ENCODE measurements at regions not wholly inside any gene's neighbourhood (a gene's known extent, or its start where the extent isn't known, plus 50 kb on each side); places are given as distances from the start of the nearest gene placed in this dataset.

GRCh38 chr10:128304271-128304670 lies 178.0 kb upstream of the MKI67 start:
- no peak for TF ChIP-seq CTCF (IDR thresholded peaks at IDR 0.05; ENCODE audit: low read depth, low read length)

GRCh38 chr10:128305601-128306345 lies 179.6 kb upstream of the MKI67 start:
- no peak for TF ChIP-seq CTCF (IDR thresholded peaks at IDR 0.05; ENCODE audit: low read depth, low read length)
- DNase-seq (ENCODE audit: extremely low read depth, low read depth), result no peak

More at GRCh38 chr10:128304271-128304670, 178.0 kb upstream of the MKI67 start:
- no peak for DNase-seq (ENCODE audit: extremely low read depth, low read depth)

GRCh38 chr10:128306535-128306934 lies 180.3 kb upstream of the MKI67 start:
- DNase-seq (ENCODE audit: extremely low read depth, low read depth), result no peak
- no peak for TF ChIP-seq CTCF (IDR thresholded peaks at IDR 0.05; ENCODE audit: low read depth, low read length)

GRCh38 chr10:128306966-128307365 lies 180.7 kb upstream of the MKI67 start:
- TF ChIP-seq CTCF (IDR thresholded peaks at IDR 0.05; ENCODE audit: low read depth, low read length), result no peak
- DNase-seq (ENCODE audit: extremely low read depth, low read depth), result no peak

GRCh38 chr10:128307820-128308219 lies 181.6 kb upstream of the MKI67 start:
- DNase-seq (ENCODE audit: extremely low read depth, low read depth), result no peak
- TF ChIP-seq CTCF (IDR thresholded peaks at IDR 0.05; ENCODE audit: low read depth, low read length), result no peak

GRCh38 chr10:128310971-128311658 lies 184.9 kb upstream of the MKI67 start:
- no peak for DNase-seq (ENCODE audit: extremely low read depth, low read depth)

More at GRCh38 chr10:128310971-128311658, 184.9 kb upstream of the MKI67 start:
- no peak for TF ChIP-seq CTCF (IDR thresholded peaks at IDR 0.05; ENCODE audit: low read depth, low read length)
